WTC11 (cell line): ENCODE measurements at regions not wholly inside any gene's neighbourhood (a gene's known extent, or its start where the extent isn't known, plus 50 kb on each side); places are given as distances from the start of the nearest gene placed in this dataset.
A peak's percentile ranks its signal among the peaks of the same experiment; 100 is the strongest.

Experiments used
- ATAC-seq: fragments of 200-7000 bp; cut with Tn5 transposase; 2 replicates; pipeline ENCODE4 v1.10.0; 2021; ENCODE audit warnings: mild to moderate bottlenecking, moderate library complexity
- CTCF ChIA-PET: fragments of 300-600 bp; sonication (Branson Sonifier 250); formaldehyde crosslinking; loops from one replicate; lab custom pipeline; 2021; ENCODE audit warnings: antibody characterized with exemption; lab: Charles Lee
- POLR2A ChIA-PET: fragments of 350-600 bp; sonication (Branson Sonifier 250); formaldehyde crosslinking; loops from one replicate; lab custom pipeline; 2021; ENCODE audit warnings: antibody characterized with exemption; lab: Charles Lee
- DNase-seq: peaks from one replicate; pipeline ENCODE4 v3.0.0; 2021; ENCODE audit warnings: low spot score
- H3K27ac Mint-ChIP-seq: 2 replicates; pipeline ENCODE4 v1.8.0; 2021; ENCODE audit warnings: mixed read lengths
- H3K27me3 Mint-ChIP-seq: 2 replicates; pipeline ENCODE4 v1.8.0; 2021; ENCODE audit warnings: low read depth, mild to moderate bottlenecking, moderate library complexity, mixed read lengths
- H3K36me3 Mint-ChIP-seq: 2 replicates; pipeline ENCODE4 v1.8.0; 2021; ENCODE audit warnings: mixed read lengths
- H3K4me1 Mint-ChIP-seq: 2 replicates; pipeline ENCODE4 v1.8.0; 2022; ENCODE audit warnings: mixed read lengths
- H3K4me3 Mint-ChIP-seq: 2 replicates; pipeline ENCODE4 v1.8.0; 2021; ENCODE audit warnings: mild to moderate bottlenecking, moderate library complexity, mixed read lengths
- H3K9me3 Mint-ChIP-seq: 2 replicates; pipeline ENCODE4 v1.8.0; 2021; ENCODE audit warnings: mixed read lengths
- ARID4B ChIP-seq: sonication (generic); formaldehyde crosslinking; IDR thresholded peaks from 2 replicates; pipeline ENCODE4 v1.8.0; 2023; ENCODE audit warnings: missing genetic modification reagents, mild to moderate bottlenecking, borderline replicate concordance
- E2F1 ChIP-seq: sonication (generic); formaldehyde crosslinking; IDR thresholded peaks from 2 replicates; pipeline ENCODE4 v1.8.0; 2022; ENCODE audit warnings: mild to moderate bottlenecking, missing genetic modification reagents
- ETV6 ChIP-seq: sonication (generic); formaldehyde crosslinking; IDR thresholded peaks from 2 replicates; pipeline ENCODE4 v1.8.1; 2022; ENCODE audit warnings: mild to moderate bottlenecking, missing genetic modification reagents
- MYBL2 ChIP-seq: sonication (generic); formaldehyde crosslinking; IDR thresholded peaks from 2 replicates; pipeline ENCODE4 v1.8.1; 2023; ENCODE audit warnings: mild to moderate bottlenecking, moderate library complexity, missing genetic modification reagents
- NFE2L1 ChIP-seq: sonication (generic); formaldehyde crosslinking; IDR thresholded peaks from 2 replicates; pipeline ENCODE4 v1.8.1; 2023; ENCODE audit warnings: missing genetic modification reagents
- PREB ChIP-seq: sonication (generic); formaldehyde crosslinking; IDR thresholded peaks from 2 replicates; pipeline ENCODE4 v1.8.1; 2022; ENCODE audit warnings: mild to moderate bottlenecking, missing genetic modification reagents, moderate library complexity, borderline replicate concordance
- PRRX2 ChIP-seq: fragments of 250-450 bp; sonication (Bioruptor Pico); IDR thresholded peaks from 2 replicates; pipeline ENCODE4 v1.8.0; 2021; ENCODE audit warnings: mild to moderate bottlenecking
- SP1 ChIP-seq: sonication (generic); formaldehyde crosslinking; conservative IDR thresholded peaks from 2 replicates; pipeline ENCODE4 v1.8.1; 2022; ENCODE audit warnings: missing genetic modification reagents
- TP53 ChIP-seq: sonication (generic); formaldehyde crosslinking; IDR thresholded peaks from 2 replicates; pipeline ENCODE4 v1.8.1; 2023; ENCODE audit warnings: mild to moderate bottlenecking, missing genetic modification reagents
- ZBTB21 ChIP-seq: sonication (generic); formaldehyde crosslinking; IDR thresholded peaks from 2 replicates; pipeline ENCODE4 v1.8.1; 2023; ENCODE audit warnings: mild to moderate bottlenecking, missing genetic modification reagents, borderline replicate concordance
- ZNF121 ChIP-seq: sonication (generic); formaldehyde crosslinking; IDR thresholded peaks from 2 replicates; pipeline ENCODE4 v1.8.0; 2023; ENCODE audit warnings: missing genetic modification reagents
- ZNF416 ChIP-seq: fragments of 250-450 bp; sonication (Bioruptor Pico); IDR thresholded peaks from 2 replicates; pipeline ENCODE4 v1.9.0; 2021; ENCODE audit warnings: mild to moderate bottlenecking, inconsistent platforms
- TF ChIP-seq, protein P1 (sequence below): fragments of 200-600 bp; IDR thresholded peaks from 2 replicates; pipeline ENCODE4 v1.8.0; 2022; ENCODE audit warnings: antibody characterized with exemption
- TF ChIP-seq, protein P2 (sequence below): fragments of 250-450 bp; sonication (Bioruptor Pico); conservative IDR thresholded peaks from 2 replicates; pipeline ENCODE4 v1.9.0; 2021; ENCODE audit warnings: mild to moderate bottlenecking
- TF ChIP-seq, protein P3 (sequence below): sonication (generic); formaldehyde crosslinking; IDR thresholded peaks from 2 replicates; pipeline ENCODE4 v1.8.1; 2023; ENCODE audit warnings: mild to moderate bottlenecking, missing genetic modification reagents
- TF ChIP-seq, protein P4 (sequence below): sonication (generic); formaldehyde crosslinking; IDR thresholded peaks from 2 replicates; pipeline ENCODE4 v1.8.1; 2022; ENCODE audit warnings: mild to moderate bottlenecking, moderate library complexity, missing genetic modification reagents

GRCh38 chr4:98204236-98204553 lies 57.0 kb upstream of the RAP1GDS1 start:
- peaks cover 15% of the 10 kb centered on the region for H3K9me3 Mint-ChIP-seq
- ChIA-PET CTCF (no interaction called here), POLR2A (no interaction called here)
- TF ChIP-seq MYBL2, result no peak
- TF ChIP-seq, protein P1, sequence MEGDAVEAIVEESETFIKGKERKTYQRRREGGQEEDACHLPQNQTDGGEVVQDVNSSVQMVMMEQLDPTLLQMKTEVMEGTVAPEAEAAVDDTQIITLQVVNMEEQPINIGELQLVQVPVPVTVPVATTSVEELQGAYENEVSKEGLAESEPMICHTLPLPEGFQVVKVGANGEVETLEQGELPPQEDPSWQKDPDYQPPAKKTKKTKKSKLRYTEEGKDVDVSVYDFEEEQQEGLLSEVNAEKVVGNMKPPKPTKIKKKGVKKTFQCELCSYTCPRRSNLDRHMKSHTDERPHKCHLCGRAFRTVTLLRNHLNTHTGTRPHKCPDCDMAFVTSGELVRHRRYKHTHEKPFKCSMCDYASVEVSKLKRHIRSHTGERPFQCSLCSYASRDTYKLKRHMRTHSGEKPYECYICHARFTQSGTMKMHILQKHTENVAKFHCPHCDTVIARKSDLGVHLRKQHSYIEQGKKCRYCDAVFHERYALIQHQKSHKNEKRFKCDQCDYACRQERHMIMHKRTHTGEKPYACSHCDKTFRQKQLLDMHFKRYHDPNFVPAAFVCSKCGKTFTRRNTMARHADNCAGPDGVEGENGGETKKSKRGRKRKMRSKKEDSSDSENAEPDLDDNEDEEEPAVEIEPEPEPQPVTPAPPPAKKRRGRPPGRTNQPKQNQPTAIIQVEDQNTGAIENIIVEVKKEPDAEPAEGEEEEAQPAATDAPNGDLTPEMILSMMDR, result no peak
- no peak for TF ChIP-seq E2F1
- no peak for TF ChIP-seq NFE2L1
- no peak for TF ChIP-seq PRRX2 (CRISPR knock-in tag)
- peaks cover 12% of the 10 kb centered on the region for H3K36me3 Mint-ChIP-seq
- no peak overlapping the region for H3K27ac Mint-ChIP-seq
- DNase-seq (no peak), ATAC-seq (no peak)
- no peak overlapping the region for H3K4me3 Mint-ChIP-seq
- H3K4me1 Mint-ChIP-seq, result peaks cover 18% of the 10 kb centered on the region
- no peaks in the 10 kb centered on the region for H3K27me3 Mint-ChIP-seq

- no peaks in the 10 kb centered on the region for H3K27me3 Mint-ChIP-seq
- DNase-seq (no peak), ATAC-seq (peak; percentile 48; the same call in 1 of the 2 replicates)
- peaks cover 15% of the 10 kb centered on the region for H3K9me3 Mint-ChIP-seq
- ChIA-PET POLR2A (no interaction called here), CTCF (interaction anchor here (0.6 kb wide), 1 partner anchor 16 kb away, joined by 3 read pairs; no protein-coding TSS in a partner anchor)
- TF ChIP-seq, protein P2, sequence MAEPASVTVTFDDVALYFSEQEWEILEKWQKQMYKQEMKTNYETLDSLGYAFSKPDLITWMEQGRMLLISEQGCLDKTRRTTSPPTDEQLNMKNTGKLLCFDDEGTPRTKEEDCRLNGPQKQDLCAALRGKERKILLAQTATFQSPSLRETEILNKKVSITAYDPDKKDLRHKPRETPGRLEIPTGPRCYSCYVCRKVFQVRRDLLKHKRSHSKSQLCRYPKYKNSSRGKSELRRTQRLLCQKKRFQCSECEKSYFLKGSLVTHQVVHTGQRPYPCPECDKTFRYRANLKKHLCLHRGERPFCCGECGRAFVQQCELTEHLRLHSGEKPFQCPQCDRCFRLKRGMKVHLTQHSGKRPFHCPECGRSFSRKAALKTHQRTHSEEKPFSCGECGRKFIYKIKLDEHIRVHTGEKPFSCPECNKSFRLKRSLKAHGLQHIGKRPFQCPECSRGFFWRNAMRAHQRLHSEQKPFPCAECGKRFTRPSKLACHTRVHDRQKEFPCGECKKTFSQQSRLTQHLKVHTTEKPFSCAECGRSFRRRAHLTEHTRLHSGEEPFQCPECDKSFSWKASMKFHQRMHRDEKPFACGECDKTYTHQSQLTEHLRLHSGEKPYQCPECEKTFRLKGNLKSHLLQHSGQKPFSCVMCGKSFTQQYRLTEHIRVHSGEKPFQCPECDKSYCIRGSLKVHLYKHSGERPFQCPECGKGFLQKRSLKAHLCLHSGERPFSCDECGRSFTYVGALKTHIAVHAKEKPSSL, result no peak
- TF ChIP-seq, protein P3, sequence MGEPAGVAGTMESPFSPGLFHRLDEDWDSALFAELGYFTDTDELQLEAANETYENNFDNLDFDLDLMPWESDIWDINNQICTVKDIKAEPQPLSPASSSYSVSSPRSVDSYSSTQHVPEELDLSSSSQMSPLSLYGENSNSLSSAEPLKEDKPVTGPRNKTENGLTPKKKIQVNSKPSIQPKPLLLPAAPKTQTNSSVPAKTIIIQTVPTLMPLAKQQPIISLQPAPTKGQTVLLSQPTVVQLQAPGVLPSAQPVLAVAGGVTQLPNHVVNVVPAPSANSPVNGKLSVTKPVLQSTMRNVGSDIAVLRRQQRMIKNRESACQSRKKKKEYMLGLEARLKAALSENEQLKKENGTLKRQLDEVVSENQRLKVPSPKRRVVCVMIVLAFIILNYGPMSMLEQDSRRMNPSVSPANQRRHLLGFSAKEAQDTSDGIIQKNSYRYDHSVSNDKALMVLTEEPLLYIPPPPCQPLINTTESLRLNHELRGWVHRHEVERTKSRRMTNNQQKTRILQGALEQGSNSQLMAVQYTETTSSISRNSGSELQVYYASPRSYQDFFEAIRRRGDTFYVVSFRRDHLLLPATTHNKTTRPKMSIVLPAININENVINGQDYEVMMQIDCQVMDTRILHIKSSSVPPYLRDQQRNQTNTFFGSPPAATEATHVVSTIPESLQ, result no peak
- TF ChIP-seq SP1 (CRISPR knock-in tag) (no peak), ETV6 (CRISPR knock-in tag) (no peak), ZBTB21 (CRISPR knock-in tag) (no peak), ZNF416 (CRISPR knock-in tag) (no peak), TP53 (no peak), ARID4B (no peak), PRRX2 (CRISPR knock-in tag) (no peak), PREB (CRISPR knock-in tag) (no peak), ZNF121 (no peak)
- TF ChIP-seq, protein P4, sequence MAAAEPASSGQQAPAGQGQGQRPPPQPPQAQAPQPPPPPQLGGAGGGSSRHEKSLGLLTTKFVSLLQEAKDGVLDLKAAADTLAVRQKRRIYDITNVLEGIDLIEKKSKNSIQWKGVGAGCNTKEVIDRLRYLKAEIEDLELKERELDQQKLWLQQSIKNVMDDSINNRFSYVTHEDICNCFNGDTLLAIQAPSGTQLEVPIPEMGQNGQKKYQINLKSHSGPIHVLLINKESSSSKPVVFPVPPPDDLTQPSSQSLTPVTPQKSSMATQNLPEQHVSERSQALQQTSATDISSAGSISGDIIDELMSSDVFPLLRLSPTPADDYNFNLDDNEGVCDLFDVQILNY, result no peak
- no peak overlapping the region; the same call in 1 of the 2 replicates for H3K27ac Mint-ChIP-seq
- peaks cover 15% of the 10 kb centered on the region for H3K4me1 Mint-ChIP-seq
- no peak overlapping the region for H3K4me3 Mint-ChIP-seq
- H3K36me3 Mint-ChIP-seq, result peaks cover 12% of the 10 kb centered on the region
These were observed 57.6 kb upstream of the RAP1GDS1 start for GRCh38 chr4:98203332-98204235.
